SK-N-SH treated with all-trans-retinoic acid at 6 μM for 48 hours (cell line): ENCODE measurements at regions not wholly inside any gene's neighbourhood (a gene's known extent, or its start where the extent isn't known, plus 50 kb on each side); places are given as distances from the start of the nearest gene placed in this dataset.

Source experiments
- BACH2 ChIP-seq: fragments of 250-450 bp; sonication (Bioruptor Pico); IDR thresholded peaks from 2 replicates; pipeline ENCODE4 v1.9.0; 2021; ENCODE audit warnings: mild to moderate bottlenecking, borderline replicate concordance
- CSDC2 ChIP-seq: fragments of 250-450 bp; sonication (Bioruptor Pico); IDR thresholded peaks from 2 replicates; pipeline ENCODE4 v1.5.0; 2020; ENCODE audit warnings: mild to moderate bottlenecking, moderate library complexity
- ESRRG ChIP-seq: fragments of 250-450 bp; sonication (Bioruptor Pico); IDR thresholded peaks from 2 replicates; pipeline ENCODE4 v1.6.1; 2021; ENCODE audit warnings: mild to moderate bottlenecking
- ISL1 ChIP-seq: fragments of 250-450 bp; sonication (Bioruptor Pico); IDR thresholded peaks from 2 replicates; pipeline ENCODE4 v2.1.2; 2022; ENCODE audit warnings: mild to moderate bottlenecking, moderate library complexity
- PATZ1 ChIP-seq: fragments of 250-450 bp; sonication (Bioruptor Pico); IDR thresholded peaks from 2 replicates; pipeline ENCODE4 v1.8.0; 2020; ENCODE audit warnings: mild to moderate bottlenecking, moderate library complexity, borderline replicate concordance
- TOX ChIP-seq: fragments of 250-450 bp; sonication (Bioruptor Pico); IDR thresholded peaks from 2 replicates; pipeline ENCODE4 v1.8.0; 2021; ENCODE audit warnings: mild to moderate bottlenecking, moderate library complexity, borderline replicate concordance

- TF ChIP-seq BACH2 (CRISPR knock-in tag) = no peak
- no peak for TF ChIP-seq PATZ1
- TF ChIP-seq CSDC2 (CRISPR knock-in tag) = no peak
- TF ChIP-seq ISL1 (CRISPR knock-in tag) = no peak
- no peak for TF ChIP-seq TOX
- TF ChIP-seq ESRRG (CRISPR knock-in tag) = no peak
Observed at GRCh38 chr9:88702985-88703384, 168.0 kb downstream of the NXNL2 start.
